Liver (tissue), 8 donors: ENCODE measurements at regions not wholly inside any gene's neighbourhood (a gene's known extent, or its start where the extent isn't known, plus 50 kb on each side); places are given as distances from the start of the nearest gene placed in this dataset.

Experiments
- DNase-seq: peaks from one replicate; pipeline ENCODE4 v3.0.0-alpha.2; 2017; ENCODE audit warnings: low spot score
- H3K27ac ChIP-seq, 2 donors: one replicate each; pipeline ENCODE4 v1.7.0; 2013; ENCODE audit warnings: inconsistent platforms in 2 of 2, low read length in 2 of 2, control low read depth in 1 of 2, low read depth in 1 of 2, mild to moderate bottlenecking in 1 of 2
- H3K27me3 ChIP-seq, 4 donors: one replicate each; pipeline versions ENCODE4 v1.6.1 to v1.7.0; 2013; ENCODE audit warnings: low read length in 3 of 4, inconsistent platforms in 1 of 4, mild to moderate bottlenecking in 1 of 4, moderate library complexity in 1 of 4; ENCODE audit not compliant: control insufficient read depth in 4 of 4, insufficient read depth in 4 of 4
- H3K36me3 ChIP-seq, 4 donors: one replicate each; pipeline versions ENCODE4 v1.6.1 to v1.7.0; 2013; ENCODE audit warnings: low read length in 3 of 4, mild to moderate bottlenecking in 3 of 4, low read depth in 1 of 4, moderate library complexity in 1 of 4; ENCODE audit not compliant: control insufficient read depth in 4 of 4, insufficient read depth in 3 of 4
- H3K4me1 ChIP-seq, 4 donors: one replicate each; pipeline versions ENCODE4 v1.6.1 to v1.7.0; 2013; ENCODE audit warnings: low read length in 3 of 4, mild to moderate bottlenecking in 3 of 4, moderate library complexity in 1 of 4; ENCODE audit not compliant: control insufficient read depth in 4 of 4, insufficient read depth in 4 of 4
- H3K4me3 ChIP-seq, 3 donors: one replicate each; pipeline versions ENCODE4 v1.6.1 to v1.7.0; 2013; ENCODE audit warnings: low read length in 3 of 3, control low read depth in 1 of 3, low read depth in 1 of 3, mild to moderate bottlenecking in 1 of 3
- H3K9ac ChIP-seq, 2 donors: one replicate each; pipeline ENCODE4 v1.7.0; 2013; ENCODE audit warnings: low read length in 2 of 2, mild to moderate bottlenecking in 2 of 2, moderate library complexity in 2 of 2, control low read depth in 1 of 2, low read depth in 1 of 2
- H3K9me3 ChIP-seq, 4 donors: one replicate each; pipeline versions ENCODE4 v1.6.1 to v1.7.0; 2013; ENCODE audit warnings: low read length in 3 of 4; ENCODE audit not compliant: control insufficient read depth in 4 of 4
- ATF3 ChIP-seq: IDR thresholded peaks from 2 replicates; pipeline ENCODE4 v1.6.1; 2016; ENCODE audit warnings: antibody characterized with exemption
- CTCF ChIP-seq: fragments of 150-350 bp; IDR thresholded peaks from 2 replicates; pipeline ENCODE4 v1.5.1; 2017; ENCODE audit warnings: improper control_type of control experiment, low read depth, low read length; ENCODE audit not compliant: missing input control
- EGR1 ChIP-seq, 2 donors: IDR thresholded peaks; 2 replicates each; pipeline ENCODE4 v1.6.1; 2016 to 2018; ENCODE audit warnings: antibody characterized with exemption in 2 of 2, low read depth in 2 of 2
- FOXA1 ChIP-seq: IDR thresholded peaks from 2 replicates; pipeline ENCODE4 v1.6.1; 2016; ENCODE audit warnings: antibody characterized with exemption
- GABPA ChIP-seq, 2 donors: IDR thresholded peaks in 1 of 2; conservative IDR thresholded peaks in 1 of 2; 2 replicates each; pipeline ENCODE4 v1.6.1; 2016; ENCODE audit warnings: antibody characterized with exemption in 2 of 2, mild to moderate bottlenecking in 1 of 2, moderate library complexity in 1 of 2
- HNF4A ChIP-seq, 2 donors: conservative IDR thresholded peaks; 2 replicates each; pipeline ENCODE4 v1.6.1; 2016; ENCODE audit warnings: antibody characterized with exemption in 2 of 2, mild to moderate bottlenecking in 2 of 2
- HNF4G ChIP-seq: IDR thresholded peaks from 2 replicates; pipeline ENCODE4 v1.6.1; 2016; ENCODE audit warnings: antibody characterized with exemption
- MAX ChIP-seq: IDR thresholded peaks from 2 replicates; pipeline ENCODE4 v1.6.1; 2016; ENCODE audit warnings: antibody characterized with exemption
- REST ChIP-seq: IDR thresholded peaks from 2 replicates; pipeline ENCODE4 v1.6.1; 2016; ENCODE audit warnings: antibody characterized with exemption, mild to moderate bottlenecking
- RXRA ChIP-seq, 2 donors: IDR thresholded peaks; 2 replicates each; pipeline ENCODE4 v1.6.1; 2017 to 2018; ENCODE audit warnings: antibody characterized with exemption in 2 of 2, mild to moderate bottlenecking in 1 of 2
- SP1 ChIP-seq: IDR thresholded peaks from 2 replicates; pipeline ENCODE4 v1.6.1; 2018; ENCODE audit warnings: antibody characterized with exemption, mild to moderate bottlenecking
- TAF1 ChIP-seq: conservative IDR thresholded peaks from 2 replicates; pipeline ENCODE4 v1.6.1; 2016; ENCODE audit warnings: antibody characterized with exemption, mild to moderate bottlenecking
- YY1 ChIP-seq: IDR thresholded peaks from 2 replicates; pipeline ENCODE4 v1.6.1; 2016; ENCODE audit warnings: antibody characterized with exemption, mild to moderate bottlenecking
- WGBS: extraction: QIAGEN DNeasy Blood & Tissue Kit; methylation state at CpG from one replicate; pipeline ENCODE4 v1.1.7; 2013; 5-methylcytosine and 5-hydroxymethylcytosine counted together
- donor health status: healthy.
- donor health status: healthy.
- donor health status: healthy.
- donor health status: healthy.
- donor health status: healthy.

- no peaks in the 10 kb centered on the region for H3K4me1 ChIP-seq
- no peaks in the 10 kb centered on the region for H3K9me3 ChIP-seq
- DNase-seq: no peak
- H3K4me3 ChIP-seq: no peak overlapping the region
- H3K27ac ChIP-seq: no peak overlapping the region
- no peaks in the 10 kb centered on the region for H3K36me3 ChIP-seq
- H3K27me3 ChIP-seq: no peaks in the 10 kb centered on the region
- H3K9ac ChIP-seq: no peak overlapping the region
- WGBS: 77% methylated on average over 19 of the region's 19 CpGs
- TF ChIP-seq REST (no peak), FOXA1 (no peak), HNF4A (conservative IDR thresholded peaks at IDR 0.05) (no peak), YY1 (no peak), SP1 (no peak), RXRA (IDR thresholded peaks at IDR 0.05) (no peak), TAF1 (no peak), CTCF (no peak), EGR1 (IDR thresholded peaks at IDR 0.05; ENCODE audit: low read depth in 2 of 2) (no peak), HNF4G (no peak), ATF3 (no peak), GABPA (IDR thresholded peaks at IDR 0.05 in 1 of 2, conservative IDR thresholded peaks at IDR 0.05 in 1 of 2) (no peak)
Measured at GRCh38 chr15:96470681-96471310, 140.3 kb downstream of the NR2F2 start.

- Histone ChIP-seq H3K9me3 (no peaks in the 10 kb centered on the region), H3K4me3 (no peak overlapping the region)
- WGBS: 76% methylated on average over 3 of the region's 3 CpGs
Measured at GRCh38 chr15:96472681-96473080, 142.2 kb downstream of the NR2F2 start.

More at GRCh38 chr15:96472681-96473080, 142.2 kb downstream of the NR2F2 start:
- H3K4me1 ChIP-seq: no peaks in the 10 kb centered on the region
- no peak for DNase-seq
- no peak overlapping the region for H3K27ac ChIP-seq
- no peaks in the 10 kb centered on the region for H3K36me3 ChIP-seq
- no peak overlapping the region for H3K9ac ChIP-seq
- no peaks in the 10 kb centered on the region for H3K27me3 ChIP-seq
- TF ChIP-seq HNF4A (conservative IDR thresholded peaks at IDR 0.05) (no peak), ATF3 (no peak), MAX (no peak)
